ENCODE measurements at regions not wholly inside any gene's neighbourhood (a gene's known extent, or its start where the extent isn't known, plus 50 kb on each side); places are given as distances from the start of the nearest gene placed in this dataset.

DNA sequence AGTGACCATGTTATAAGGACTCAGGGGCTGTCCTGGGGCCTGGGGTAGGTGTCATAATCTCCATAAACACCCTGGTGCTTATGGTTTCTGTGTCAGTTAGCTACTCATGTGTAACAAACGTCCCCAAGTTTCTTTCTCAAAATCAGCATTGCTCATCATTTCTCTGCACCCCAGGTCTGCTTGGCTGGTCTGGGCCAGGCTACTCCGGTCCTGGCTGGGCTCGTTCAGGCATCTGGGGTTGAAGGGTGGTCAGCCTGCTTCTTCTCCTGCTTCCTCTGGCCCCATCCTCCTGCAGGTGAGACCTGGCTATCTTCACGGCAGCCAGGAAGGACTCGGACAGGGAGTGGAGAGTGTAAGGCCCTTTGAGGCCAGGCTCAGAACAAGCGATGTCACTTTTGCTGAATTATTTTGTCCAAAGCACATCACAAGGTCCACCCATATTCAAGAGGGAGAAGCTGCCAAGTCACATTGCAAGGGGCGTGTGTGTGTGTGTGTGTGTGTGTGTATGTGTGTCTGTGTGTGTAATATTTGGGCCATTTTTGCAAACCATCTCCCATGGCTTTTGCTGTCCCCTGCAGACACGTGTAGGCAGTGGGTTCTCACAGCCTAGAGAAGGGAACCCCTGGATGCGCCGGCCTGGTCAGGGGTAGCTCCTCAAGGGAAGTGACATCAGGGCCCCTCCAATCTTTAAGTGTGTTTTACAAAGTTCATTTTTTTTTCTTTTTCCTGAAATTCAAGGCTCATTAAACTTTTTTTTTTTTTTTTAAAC, 535.8 kb downstream of the TBC1D22A start:
- DNase-seq (ENCODE audit: low spot score), result no peak
- H4K20me1 ChIP-seq (ENCODE audit: insufficient read depth, low read length), result no peaks in the 10 kb centered on the region
- ATAC-seq, result no peak
- ChIA-PET POLR2A (no interaction called here), CTCF (ENCODE audit: low intra/inter-chr PET ratio, low total read pairs) (no interaction called here)
- no TSS peak for BruUV-seq (replicated peaks)
- no peak overlapping the region for H3K4me2 ChIP-seq (ENCODE audit: low read depth, low read length)
- H2AFZ ChIP-seq (ENCODE audit: low read length), result no peak overlapping the region
- peaks cover 15 to 71% of the 10 kb centered on the region in 2 experiments; a peak in 4 of 5 replicates for H3K27me3 ChIP-seq (ENCODE audit: control insufficient read depth in 1 of 2, insufficient read depth in 2 of 2, low read length in 2 of 2)
- H3K4me1 ChIP-seq (ENCODE audit: insufficient read depth, low read length), result no peaks in the 10 kb centered on the region
- H3K4me3 ChIP-seq (replicated peaks in 1 of 3; ENCODE audit: insufficient read depth in 1 of 3, low read depth in 2 of 3, low read length in 3 of 3), result no peak overlapping the region
- H3K9me3 ChIP-seq (ENCODE audit: low read length), result no peaks in the 10 kb centered on the region
- H3K9ac ChIP-seq (ENCODE audit: insufficient read depth, low read depth, low read length), result no peak overlapping the region
- no peaks in the 10 kb centered on the region for H3K79me2 ChIP-seq (ENCODE audit: insufficient read depth, low read length)
- WGBS (ENCODE audit: low lambda C conversion rate), result 22% methylated on average over 9 of the region's 10 CpGs
- H3K36me3 ChIP-seq (replicated peaks in 1 of 2; ENCODE audit: control insufficient read depth in 1 of 2, insufficient read depth in 2 of 2, low read length in 2 of 2), result no peaks in the 10 kb centered on the region
- H3K27ac ChIP-seq (ENCODE audit: extremely low read length, insufficient read depth, low read length), result no peak overlapping the region
- in situ Hi-C loops (cut with HindIII; ENCODE audit: extremely low pct_ligation_motif_present, low pct_unique_long_range_greater_than_20kb) (no loop called here), intact Hi-C loops (cut with micrococcal nuclease; ENCODE audit: unreplicated experiment) (no loop called here)
- no peak for FAIRE-seq
- TF ChIP-seq SIX1 (CRISPR knock-in tag; IDR thresholded peaks at IDR 0.05; ENCODE audit: borderline replicate concordance) (no peak), ZBTB10 (CRISPR knock-in tag; IDR thresholded peaks at IDR 0.05; ENCODE audit: borderline replicate concordance) (no peak), HNRNPL (IDR thresholded peaks at IDR 0.05; ENCODE audit: low read depth, low read length) (no peak), ATF7 (IDR thresholded peaks at IDR 0.05) (no peak), ATF7 (CRISPR knock-in tag; IDR thresholded peaks at IDR 0.05) (no peak), BORCS8-MEF2B (CRISPR knock-in tag; IDR thresholded peaks at IDR 0.05) (no peak), SNAI1 (CRISPR knock-in tag; IDR thresholded peaks at IDR 0.05; ENCODE audit: borderline replicate concordance) (no peak), ZFYVE20 (CRISPR knock-in tag; IDR thresholded peaks at IDR 0.05; ENCODE audit: borderline replicate concordance, low read depth) (no peak), PHF20 (CRISPR knock-in tag; IDR thresholded peaks at IDR 0.05) (no peak), ZSCAN31 (CRISPR knock-in tag; IDR thresholded peaks at IDR 0.05; ENCODE audit: low read depth) (no peak), ZEB1 (IDR thresholded peaks at IDR 0.05; ENCODE audit: insufficient replicate concordance, low read depth) (no peak), ZBTB44 (CRISPR knock-in tag; IDR thresholded peaks at IDR 0.05) (no peak), ZNF331 (CRISPR knock-in tag; IDR thresholded peaks at IDR 0.05) (no peak), EEA1 (CRISPR knock-in tag; IDR thresholded peaks at IDR 0.05; ENCODE audit: borderline replicate concordance) (no peak), PHF8 (CRISPR knock-in tag; IDR thresholded peaks at IDR 0.05) (no peak), ZNF256 (CRISPR knock-in tag; conservative IDR thresholded peaks at IDR 0.05) (no peak)
- TF ChIP-seq, protein P1, sequence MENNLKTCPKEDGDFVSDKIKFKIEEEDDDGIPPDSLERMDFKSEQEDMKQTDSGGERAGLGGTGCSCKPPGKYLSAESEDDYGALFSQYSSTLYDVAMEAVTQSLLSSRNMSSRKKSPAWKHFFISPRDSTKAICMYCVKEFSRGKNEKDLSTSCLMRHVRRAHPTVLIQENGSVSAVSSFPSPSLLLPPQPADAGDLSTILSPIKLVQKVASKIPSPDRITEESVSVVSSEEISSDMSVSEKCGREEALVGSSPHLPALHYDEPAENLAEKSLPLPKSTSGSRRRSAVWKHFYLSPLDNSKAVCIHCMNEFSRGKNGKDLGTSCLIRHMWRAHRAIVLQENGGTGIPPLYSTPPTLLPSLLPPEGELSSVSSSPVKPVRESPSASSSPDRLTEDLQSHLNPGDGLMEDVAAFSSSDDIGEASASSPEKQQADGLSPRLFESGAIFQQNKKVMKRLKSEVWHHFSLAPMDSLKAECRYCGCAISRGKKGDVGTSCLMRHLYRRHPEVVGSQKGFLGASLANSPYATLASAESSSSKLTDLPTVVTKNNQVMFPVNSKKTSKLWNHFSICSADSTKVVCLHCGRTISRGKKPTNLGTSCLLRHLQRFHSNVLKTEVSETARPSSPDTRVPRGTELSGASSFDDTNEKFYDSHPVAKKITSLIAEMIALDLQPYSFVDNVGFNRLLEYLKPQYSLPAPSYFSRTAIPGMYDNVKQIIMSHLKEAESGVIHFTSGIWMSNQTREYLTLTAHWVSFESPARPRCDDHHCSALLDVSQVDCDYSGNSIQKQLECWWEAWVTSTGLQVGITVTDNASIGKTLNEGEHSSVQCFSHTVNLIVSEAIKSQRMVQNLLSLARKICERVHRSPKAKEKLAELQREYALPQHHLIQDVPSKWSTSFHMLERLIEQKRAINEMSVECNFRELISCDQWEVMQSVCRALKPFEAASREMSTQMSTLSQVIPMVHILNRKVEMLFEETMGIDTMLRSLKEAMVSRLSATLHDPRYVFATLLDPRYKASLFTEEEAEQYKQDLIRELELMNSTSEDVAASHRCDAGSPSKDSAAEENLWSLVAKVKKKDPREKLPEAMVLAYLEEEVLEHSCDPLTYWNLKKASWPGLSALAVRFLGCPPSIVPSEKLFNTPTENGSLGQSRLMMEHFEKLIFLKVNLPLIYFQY (CRISPR knock-in tag; IDR thresholded peaks at IDR 0.05; ENCODE audit: borderline replicate concordance), result no peak

All from HepG2 (cell line).